ENCODE measurements at regions not wholly inside any gene's neighbourhood (a gene's known extent, or its start where the extent isn't known, plus 50 kb on each side); places are given as distances from the start of the nearest gene placed in this dataset.
A peak's percentile ranks its signal among the peaks of the same experiment; 100 is the strongest.
"Not testable (repeated sequence)": the region's sequence is repeated elsewhere in the genome, so short reads cannot be mapped to it uniquely, and the experiment has no call there.

- peaks cover 45 to 52% of the 10 kb centered on the region in 2 donors for H3K4me1 Mint-ChIP-seq (ENCODE audit: low read depth in 2 of 2)
- H3K27ac Mint-ChIP-seq = peak overlapping the region; percentile 7 to 82
- no peaks in the 10 kb centered on the region for H3K9me3 Mint-ChIP-seq
- no peak for DNase-seq (ENCODE audit: low spot score)
- no peaks in the 10 kb centered on the region for H3K36me3 Mint-ChIP-seq
- no peak overlapping the region for H3K4me3 Mint-ChIP-seq
- no peaks in the 10 kb centered on the region for H3K27me3 Mint-ChIP-seq
- no peak for ATAC-seq
Observed at GRCh38 chr1:234915924-234916675, 212.5 kb downstream of the TOMM20 start.

- Mint-ChIP-seq H3K36me3 (no peaks in the 10 kb centered on the region), H3K27ac (peak overlapping the region; percentile 27 to 82), H3K4me3 (no peak overlapping the region), H3K27me3 (no peaks in the 10 kb centered on the region), H3K9me3 (no peaks in the 10 kb centered on the region), H3K4me1 (ENCODE audit: low read depth in 2 of 2) (peaks cover 52% of the 10 kb centered on the region in 2 donors)
- DNase-seq (ENCODE audit: low spot score) (no peak), ATAC-seq (no peak)
Observed at GRCh38 chr1:234914606-234915290, 213.9 kb downstream of the TOMM20 start.

- no peak for DNase-seq (ENCODE audit: low spot score)
- Mint-ChIP-seq H3K4me3 (peak overlapping the region; percentile 26), H3K9me3 (no peaks in the 10 kb centered on the region), H3K27me3 (no peaks in the 10 kb centered on the region), H3K4me1 (ENCODE audit: low read depth in 2 of 2) (peaks cover 48% of the 10 kb centered on the region in 2 donors), H3K27ac (peak overlapping the region; percentile 27 to 81), H3K36me3 (no peaks in the 10 kb centered on the region)
- no peak for ATAC-seq
Observed at GRCh38 chr1:234913771-234914170, 214.9 kb downstream of the TOMM20 start.

GRCh38 chr1:234913278-234913649 lies 215.4 kb downstream of the TOMM20 start:
- H3K4me1 Mint-ChIP-seq (ENCODE audit: low read depth in 2 of 2) = peaks cover 47 to 48% of the 10 kb centered on the region in 2 donors
- H3K27ac Mint-ChIP-seq = peak overlapping the region; percentile 27 to 81
- H3K9me3 Mint-ChIP-seq = no peaks in the 10 kb centered on the region
- H3K4me3 Mint-ChIP-seq = peak overlapping the region; percentile 26
- ATAC-seq (no peak), DNase-seq (ENCODE audit: low spot score) (no peak)
- no peaks in the 10 kb centered on the region for H3K27me3 Mint-ChIP-seq
- H3K36me3 Mint-ChIP-seq = no peaks in the 10 kb centered on the region

- no peaks in the 10 kb centered on the region for H3K27me3 Mint-ChIP-seq
- H3K4me1 Mint-ChIP-seq (ENCODE audit: low read depth in 2 of 2) = peaks cover 47 to 49% of the 10 kb centered on the region in 2 donors
- H3K9me3 Mint-ChIP-seq = no peaks in the 10 kb centered on the region
- H3K36me3 Mint-ChIP-seq = no peaks in the 10 kb centered on the region
- ATAC-seq (no peak), DNase-seq (ENCODE audit: low spot score) (no peak)
- H3K27ac Mint-ChIP-seq = peak overlapping the region; percentile 78 to 81
- H3K4me3 Mint-ChIP-seq = peak overlapping the region; percentile 38
Observed at GRCh38 chr1:234912548-234913277, 215.9 kb downstream of the TOMM20 start.

- Mint-ChIP-seq H3K27ac (peak overlapping the region; percentile 78 to 81), H3K27me3 (no peaks in the 10 kb centered on the region), H3K4me3 (peak overlapping the region; percentile 43), H3K4me1 (ENCODE audit: low read depth in 2 of 2) (peaks cover 42 to 46% of the 10 kb centered on the region in 2 donors), H3K9me3 (no peaks in the 10 kb centered on the region), H3K36me3 (no peaks in the 10 kb centered on the region)
- DNase-seq (ENCODE audit: low spot score) (peak; percentile 60), ATAC-seq (peak; percentile 73 to 78)
Observed at GRCh38 chr1:234911787-234912186, 216.8 kb downstream of the TOMM20 start.

GRCh38 chr1:234911136-234911535 lies 217.5 kb downstream of the TOMM20 start:
- peak overlapping the region; percentile 78 to 81 for H3K27ac Mint-ChIP-seq

GRCh38 chr1:234909851-234910250 lies 218.8 kb downstream of the TOMM20 start:
- Mint-ChIP-seq H3K27ac (peak overlapping the region in 1 of 2 donors; percentile 38), H3K4me3 (no peak overlapping the region), H3K36me3 (no peaks in the 10 kb centered on the region), H3K27me3 (no peaks in the 10 kb centered on the region), H3K9me3 (no peaks in the 10 kb centered on the region), H3K4me1 (ENCODE audit: low read depth in 2 of 2) (peaks cover 34 to 38% of the 10 kb centered on the region in 2 donors)
- ATAC-seq = no peak
- no peak for DNase-seq (ENCODE audit: low spot score)

More at GRCh38 chr1:234911136-234911535, 217.5 kb downstream of the TOMM20 start:
- H3K36me3 Mint-ChIP-seq; H3K27me3 Mint-ChIP-seq; DNase-seq (ENCODE audit: low spot score); H3K9me3 Mint-ChIP-seq; ATAC-seq: not testable (repeated sequence)
- Mint-ChIP-seq H3K4me3 (peak overlapping the region; percentile 43), H3K4me1 (ENCODE audit: low read depth in 2 of 2) (peaks cover 41 to 45% of the 10 kb centered on the region in 2 donors)

GRCh38 chr1:234909307-234909810 lies 219.3 kb downstream of the TOMM20 start:
- no peaks in the 10 kb centered on the region for H3K27me3 Mint-ChIP-seq
- no peaks in the 10 kb centered on the region for H3K9me3 Mint-ChIP-seq

GRCh38 chr1:234908571-234908970 lies 220.1 kb downstream of the TOMM20 start:
- peak overlapping the region in 1 of 2 donors; percentile 38 for H3K27ac Mint-ChIP-seq
- DNase-seq (ENCODE audit: low spot score) = peak; percentile 38
- no peak for ATAC-seq
- H3K36me3 Mint-ChIP-seq = no peaks in the 10 kb centered on the region
- no peaks in the 10 kb centered on the region for H3K27me3 Mint-ChIP-seq
- H3K4me1 Mint-ChIP-seq (ENCODE audit: low read depth in 2 of 2) = peaks cover 27 to 29% of the 10 kb centered on the region in 2 donors
- no peak overlapping the region for H3K4me3 Mint-ChIP-seq
- no peaks in the 10 kb centered on the region for H3K9me3 Mint-ChIP-seq

More at GRCh38 chr1:234909307-234909810, 219.3 kb downstream of the TOMM20 start:
- Mint-ChIP-seq H3K4me3 (no peak overlapping the region), H3K4me1 (ENCODE audit: low read depth in 2 of 2) (peaks cover 34 to 35% of the 10 kb centered on the region in 2 donors), H3K27ac (peak overlapping the region in 1 of 2 donors; percentile 38), H3K36me3 (no peaks in the 10 kb centered on the region)
- no peak for DNase-seq (ENCODE audit: low spot score)
- no peak for ATAC-seq

GRCh38 chr1:234907940-234908405 lies 220.7 kb downstream of the TOMM20 start:
- no peaks in the 10 kb centered on the region for H3K36me3 Mint-ChIP-seq
- no peak overlapping the region for H3K4me3 Mint-ChIP-seq
- no peaks in the 10 kb centered on the region for H3K9me3 Mint-ChIP-seq
- DNase-seq (ENCODE audit: low spot score) (no peak), ATAC-seq (no peak)
- H3K27ac Mint-ChIP-seq = peak overlapping the region in 1 of 2 donors; percentile 38
- H3K27me3 Mint-ChIP-seq = no peaks in the 10 kb centered on the region
- H3K4me1 Mint-ChIP-seq (ENCODE audit: low read depth in 2 of 2) = peaks cover 24 to 27% of the 10 kb centered on the region in 2 donors

GRCh38 chr1:234907208-234907939 lies 221.3 kb downstream of the TOMM20 start:
- DNase-seq (ENCODE audit: low spot score) (no peak), ATAC-seq (no peak)
- no peaks in the 10 kb centered on the region for H3K9me3 Mint-ChIP-seq
- peaks cover 20 to 25% of the 10 kb centered on the region in 2 donors for H3K4me1 Mint-ChIP-seq (ENCODE audit: low read depth in 2 of 2)
- no peaks in the 10 kb centered on the region for H3K27me3 Mint-ChIP-seq
- no peak overlapping the region for H3K4me3 Mint-ChIP-seq
- H3K27ac Mint-ChIP-seq = peak overlapping the region in 1 of 2 donors; percentile 38
- no peaks in the 10 kb centered on the region for H3K36me3 Mint-ChIP-seq

GRCh38 chr1:234906654-234907053 lies 222.0 kb downstream of the TOMM20 start:
- H3K9me3 Mint-ChIP-seq = no peaks in the 10 kb centered on the region
- no peak for ATAC-seq

More at GRCh38 chr1:234906654-234907053, 222.0 kb downstream of the TOMM20 start:
- Mint-ChIP-seq H3K36me3 (no peaks in the 10 kb centered on the region), H3K4me1 (ENCODE audit: low read depth in 2 of 2) (peaks cover 13 to 18% of the 10 kb centered on the region in 2 donors), H3K4me3 (no peak overlapping the region), H3K27me3 (no peaks in the 10 kb centered on the region), H3K27ac (no peak overlapping the region)
- DNase-seq (ENCODE audit: low spot score) = no peak

Measured in natural killer cell treated with Interleukin-12 subunit alpha and Interleukin-12 subunit beta and Interleukin-15 and Interleukin-18, amount 100 ng/mL, for 72 hours (primary cell).